GM12892 (cell line): ENCODE measurements at regions not wholly inside any gene's neighbourhood (a gene's known extent, or its start where the extent isn't known, plus 50 kb on each side); places are given as distances from the start of the nearest gene placed in this dataset.

ENCODE experiments used
- DNase-seq: peaks from one replicate; pipeline ENCODE4 v3.0.0; 2011; ENCODE audit not compliant: insufficient read length
- FAIRE-seq: peaks from 2 replicates; lab custom pipeline; 2011; peaks lifted over from hg19 to GRCh38; lab: Jason Lieb, UNC
- POLR2A ChIP-seq: IDR thresholded peaks from 2 replicates; pipeline ENCODE4 v1.6.1; 2011; ENCODE audit warnings: low read depth, low read length, control low read depth
- POLR2AphosphoS5 ChIP-seq: IDR thresholded peaks from 2 replicates; pipeline ENCODE4 v1.6.1; 2011; ENCODE audit warnings: low read depth, low read length, control low read depth
- TAF1 ChIP-seq: IDR thresholded peaks from 2 replicates; pipeline ENCODE4 v1.6.1; 2011; ENCODE audit warnings: low read depth, mild to moderate bottlenecking, control low read depth, low read length, borderline replicate concordance

- DNase-seq (no peak), FAIRE-seq (no peak)
- TF ChIP-seq POLR2AphosphoS5 = no peak
- TF ChIP-seq TAF1 = no peak
- no peak for TF ChIP-seq POLR2A
These were observed 1076.8 kb downstream of the TUSC7 start for GRCh38 chr3:117786349-117786748.

GRCh38 chr3:117788061-117788460, 1078.5 kb downstream of the TUSC7 start:
- no peak for DNase-seq
- FAIRE-seq = no peak
- TF ChIP-seq TAF1 (no peak), POLR2AphosphoS5 (no peak), POLR2A (no peak)

- FAIRE-seq = no peak
- no peak for TF ChIP-seq TAF1
- no peak for TF ChIP-seq POLR2A
- DNase-seq = no peak
These were observed 1078.9 kb downstream of the TUSC7 start for GRCh38 chr3:117788506-117788905.

GRCh38 chr3:117790235-117790987, 1080.8 kb downstream of the TUSC7 start:
- FAIRE-seq (no peak), DNase-seq (no peak)
- TF ChIP-seq POLR2A (no peak), TAF1 (no peak), POLR2AphosphoS5 (no peak)

- no peak for TF ChIP-seq POLR2AphosphoS5
- TF ChIP-seq TAF1 = no peak
- no peak for TF ChIP-seq POLR2A
- DNase-seq = no peak
- FAIRE-seq = no peak
These were observed 1084.2 kb downstream of the TUSC7 start for GRCh38 chr3:117793622-117794265.

- no peak for FAIRE-seq
- no peak for DNase-seq
- TF ChIP-seq POLR2A (no peak), TAF1 (no peak), POLR2AphosphoS5 (no peak)
These were observed 1088.6 kb downstream of the TUSC7 start for GRCh38 chr3:117798221-117798620.

GRCh38 chr3:117798687-117799386, 1089.3 kb downstream of the TUSC7 start:
- TF ChIP-seq TAF1 (no peak), POLR2AphosphoS5 (no peak), POLR2A (no peak)
- DNase-seq (no peak), FAIRE-seq (no peak)

- no peak for TF ChIP-seq TAF1
- FAIRE-seq (no peak), DNase-seq (no peak)
These were observed 1089.8 kb downstream of the TUSC7 start for GRCh38 chr3:117799387-117799735.

- FAIRE-seq (no peak), DNase-seq (no peak)
- TF ChIP-seq TAF1 (no peak), POLR2AphosphoS5 (no peak), POLR2A (no peak)
These were observed 1092.3 kb downstream of the TUSC7 start for GRCh38 chr3:117801912-117802239.

GRCh38 chr3:117809186-117810081, 1099.9 kb downstream of the TUSC7 start:
- DNase-seq = no peak
- FAIRE-seq = no peak
- no peak for TF ChIP-seq POLR2AphosphoS5
- no peak for TF ChIP-seq POLR2A
- no peak for TF ChIP-seq TAF1

GRCh38 chr3:117811786-117812185, 1102.2 kb downstream of the TUSC7 start:
- TF ChIP-seq TAF1 = no peak
- TF ChIP-seq POLR2A = no peak
- no peak for TF ChIP-seq POLR2AphosphoS5
- DNase-seq (no peak), FAIRE-seq (no peak)
